BLaER1 (cell line): ENCODE measurements at regions not wholly inside any gene's neighbourhood (a gene's known extent, or its start where the extent isn't known, plus 50 kb on each side); places are given as distances from the start of the nearest gene placed in this dataset.
A peak's percentile ranks its signal among the peaks of the same experiment; 100 is the strongest.
"Not testable (repeated sequence)": the region's sequence is repeated elsewhere in the genome, so short reads cannot be mapped to it uniquely, and the experiment has no call there.

Experiments used
- H3K27ac ChIP-seq: shearing (Covaris generic); formaldehyde crosslinking; 2 replicates; pipeline ENCODE4 v1.8.1; 2022
- H3K27me3 ChIP-seq: shearing (Covaris generic); formaldehyde crosslinking; 2 replicates; pipeline ENCODE4 v1.8.1; 2022
- H3K36me3 ChIP-seq: shearing (Covaris generic); formaldehyde crosslinking; 2 replicates; pipeline ENCODE4 v1.8.1; 2022
- H3K4me1 ChIP-seq: shearing (Covaris generic); formaldehyde crosslinking; 2 replicates; pipeline ENCODE4 v1.8.1; 2022
- H3K4me2 ChIP-seq: shearing (Covaris generic); formaldehyde crosslinking; 2 replicates; pipeline ENCODE4 v1.8.1; 2022
- H3K4me3 ChIP-seq: shearing (Covaris generic); formaldehyde crosslinking; 2 replicates; pipeline ENCODE4 v1.8.1; 2022
- H3K9ac ChIP-seq: shearing (Covaris generic); formaldehyde crosslinking; 2 replicates; pipeline ENCODE4 v1.8.1; 2022
- H3K9me3 ChIP-seq: shearing (Covaris generic); formaldehyde crosslinking; 2 replicates; pipeline ENCODE4 v1.8.1; 2022
- H4K20me1 ChIP-seq: shearing (Covaris generic); formaldehyde crosslinking; 2 replicates; pipeline ENCODE4 v1.8.1; 2022
- Cebpa-rat ChIP-seq: shearing (Covaris generic); IDR thresholded peaks from 2 replicates; pipeline ENCODE4 v1.8.1; 2022

GRCh38 chrX:67435536-67435935 lies 108.3 kb upstream of the AR start:
- Histone ChIP-seq H4K20me1 (no peaks in the 10 kb centered on the region), H3K36me3 (no peaks in the 10 kb centered on the region)
- TF ChIP-seq Cebpa-rat: no peak

GRCh38 chrX:67436867-67437266 lies 107.0 kb upstream of the AR start:
- Histone ChIP-seq H3K9ac (no peak overlapping the region), H3K4me3 (no peak overlapping the region), H3K4me2 (no peak overlapping the region), H4K20me1 (no peaks in the 10 kb centered on the region), H3K36me3 (no peaks in the 10 kb centered on the region), H3K4me1 (no peaks in the 10 kb centered on the region), H3K9me3 (no peaks in the 10 kb centered on the region), H3K27me3 (peaks cover 24% of the 10 kb centered on the region; the same call in 1 of the 2 replicates), H3K27ac (no peak overlapping the region)
- TF ChIP-seq Cebpa-rat: no peak

More at GRCh38 chrX:67435536-67435935, 108.3 kb upstream of the AR start:
- H3K9ac ChIP-seq: no peak overlapping the region
- H3K4me3 ChIP-seq: no peak overlapping the region
- H3K27ac ChIP-seq: no peak overlapping the region
- peaks cover 26% of the 10 kb centered on the region; the same call in 1 of the 2 replicates for H3K27me3 ChIP-seq
- no peaks in the 10 kb centered on the region for H3K4me1 ChIP-seq
- no peak overlapping the region for H3K4me2 ChIP-seq
- H3K9me3 ChIP-seq: no peaks in the 10 kb centered on the region; the same call in 1 of the 2 replicates

GRCh38 chrX:67437821-67438220 lies 106.0 kb upstream of the AR start:
- Histone ChIP-seq H3K4me1 (no peaks in the 10 kb centered on the region), H3K27ac (no peak overlapping the region), H4K20me1 (no peaks in the 10 kb centered on the region), H3K36me3 (no peaks in the 10 kb centered on the region), H3K9ac (no peak overlapping the region), H3K4me3 (no peak overlapping the region), H3K4me2 (no peak overlapping the region), H3K27me3 (peaks cover 16% of the 10 kb centered on the region; the same call in 1 of the 2 replicates), H3K9me3 (no peaks in the 10 kb centered on the region)
- TF ChIP-seq Cebpa-rat: no peak

- H3K9me3 ChIP-seq, H3K4me2 ChIP-seq, H3K27ac ChIP-seq, H3K9ac ChIP-seq, H3K4me1 ChIP-seq, H4K20me1 ChIP-seq, H3K27me3 ChIP-seq, H3K36me3 ChIP-seq, H3K4me3 ChIP-seq: not testable (repeated sequence)
Measured at GRCh38 chrX:67475259-67475658, 68.6 kb upstream of the AR start.

- TF ChIP-seq Cebpa-rat: peak; percentile 74; the same call in 1 of the 2 replicates
Measured at GRCh38 chrX:67480789-67481188, 63.0 kb upstream of the AR start.

More at GRCh38 chrX:67480789-67481188, 63.0 kb upstream of the AR start:
- H3K27me3 ChIP-seq: no peaks in the 10 kb centered on the region
- no peak overlapping the region for H3K27ac ChIP-seq
- no peaks in the 10 kb centered on the region for H4K20me1 ChIP-seq
- no peaks in the 10 kb centered on the region for H3K4me1 ChIP-seq
- H3K4me3 ChIP-seq: no peak overlapping the region
- H3K36me3 ChIP-seq: no peaks in the 10 kb centered on the region
- H3K9ac ChIP-seq: no peak overlapping the region
- peaks cover 11% of the 10 kb centered on the region; the same call in 1 of the 2 replicates for H3K9me3 ChIP-seq
- H3K4me2 ChIP-seq: no peak overlapping the region
